Stimulated activated naive CD8-positive, alpha-beta T cell treated with anti-CD3 and anti-CD28 coated beads, Interleukin-15, amount 100 ng/mL, for 72 hours (primary cell): ENCODE measurements at regions not wholly inside any gene's neighbourhood (a gene's known extent, or its start where the extent isn't known, plus 50 kb on each side); places are given as distances from the start of the nearest gene placed in this dataset.

Experiments
- ATAC-seq: fragments of 150-1000 bp; cut with Tn5 transposase; 2 replicates; pipeline ENCODE4 v1.10.0; 2021; ENCODE audit warnings: mild to moderate bottlenecking, moderate library complexity
- DNase-seq, 2 donors: peaks; one replicate each; pipeline ENCODE4 v3.0.0; 2021 to 2022
- H3K27ac Mint-ChIP-seq, 2 donors: one replicate each; pipeline ENCODE4 v1.8.0; 2022; ENCODE audit warnings: mild to moderate bottlenecking in 2 of 2, mixed read lengths in 2 of 2, moderate library complexity in 2 of 2
- H3K27me3 Mint-ChIP-seq: one replicate; pipeline ENCODE4 v1.8.0; 2022; ENCODE audit warnings: mixed read lengths
- H3K4me1 Mint-ChIP-seq: one replicate; pipeline ENCODE4 v1.8.0; 2022; ENCODE audit warnings: mild to moderate bottlenecking, mixed read lengths
- H3K4me3 Mint-ChIP-seq, 2 donors: one replicate each; pipeline ENCODE4 v1.8.0; 2022; ENCODE audit warnings: mild to moderate bottlenecking in 2 of 2, mixed read lengths in 2 of 2, moderate library complexity in 1 of 2
- H3K9me3 Mint-ChIP-seq, 2 donors: one replicate each; pipeline ENCODE4 v1.8.0; 2022; ENCODE audit warnings: mixed read lengths in 2 of 2

GRCh38 chr13:57044910-57045309, 95.8 kb upstream of the PRR20A start:
- Mint-ChIP-seq H3K27ac (no peak overlapping the region), H3K4me3 (no peak overlapping the region), H3K27me3 (no peaks in the 10 kb centered on the region), H3K9me3 (peaks cover 9 to 27% of the 10 kb centered on the region in 2 donors), H3K4me1 (no peaks in the 10 kb centered on the region)
- ATAC-seq (no peak), DNase-seq (no peak)

DNA sequence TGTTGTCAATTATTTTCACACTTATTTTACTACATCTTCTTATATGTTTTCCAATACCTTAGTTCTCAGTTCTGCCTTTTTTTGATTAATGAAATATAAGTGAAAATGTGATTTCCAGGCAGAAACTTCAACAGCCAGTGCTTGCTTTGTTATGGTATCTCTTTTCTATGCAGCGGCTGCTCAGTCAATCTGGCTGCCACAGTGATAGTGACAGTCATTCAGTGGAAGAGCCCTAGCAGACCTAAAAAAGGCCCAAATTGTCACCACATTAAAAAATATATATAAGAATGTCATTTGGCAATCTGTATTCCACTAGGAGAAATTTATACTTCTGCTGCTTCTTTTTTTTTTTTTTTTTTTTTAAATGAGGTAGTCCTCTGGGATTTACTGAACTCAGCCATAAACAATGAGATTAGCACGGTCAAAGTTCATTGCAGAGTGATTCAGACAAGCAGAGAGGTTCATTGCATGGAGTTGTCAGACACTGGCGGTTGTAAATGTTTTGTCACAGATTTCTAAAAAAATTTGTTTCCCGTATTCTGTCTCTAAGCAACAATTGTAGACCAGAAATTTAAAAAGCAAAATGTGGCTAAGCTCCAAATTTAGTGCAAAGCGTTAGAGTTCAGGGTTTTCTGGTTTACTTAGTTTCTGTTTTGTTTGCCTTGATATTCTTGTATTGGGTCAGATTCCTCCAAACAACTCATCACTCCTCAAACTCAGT, 94.7 kb upstream of the PRR20A start:
- Mint-ChIP-seq H3K9me3 (peaks cover 12 to 38% of the 10 kb centered on the region in 2 donors), H3K27me3 (no peaks in the 10 kb centered on the region), H3K27ac (no peak overlapping the region), H3K4me1 (no peaks in the 10 kb centered on the region), H3K4me3 (no peak overlapping the region)
- DNase-seq (no peak), ATAC-seq (no peak)

GRCh38 chr13:57056601-57057180, 84.0 kb upstream of the PRR20A start:
- DNase-seq: no peak
- Mint-ChIP-seq H3K27me3 (no peaks in the 10 kb centered on the region), H3K4me3 (no peak overlapping the region), H3K27ac (no peak overlapping the region), H3K4me1 (no peaks in the 10 kb centered on the region), H3K9me3 (peaks cover 16 to 29% of the 10 kb centered on the region in 2 donors)
- no peak for ATAC-seq

DNA sequence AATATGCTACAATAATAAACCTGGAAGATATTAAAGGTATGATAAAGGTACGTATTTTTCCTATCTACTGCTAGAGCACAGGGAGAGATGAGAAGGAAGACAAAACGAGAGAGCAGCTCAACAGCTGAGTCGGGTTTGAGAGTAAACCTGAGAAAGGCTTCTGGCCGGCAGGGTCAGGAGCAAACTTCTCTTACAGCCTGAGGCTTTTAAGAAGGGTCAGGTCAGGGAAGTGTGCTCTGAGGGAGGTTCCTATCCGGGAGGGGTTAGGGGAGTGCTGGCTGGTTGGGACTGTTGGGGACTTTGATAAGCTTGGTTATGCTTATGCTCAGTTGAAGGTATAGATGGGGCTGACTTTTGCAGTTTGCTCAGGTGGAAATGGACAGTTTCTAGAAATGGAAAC, 77.7 kb upstream of the PRR20A start:
- H3K4me3 Mint-ChIP-seq: no peak overlapping the region
- peaks cover 11 to 12% of the 10 kb centered on the region in 2 donors for H3K9me3 Mint-ChIP-seq
- DNase-seq: no peak
- no peak for ATAC-seq
- H3K27me3 Mint-ChIP-seq: no peaks in the 10 kb centered on the region
- no peaks in the 10 kb centered on the region for H3K4me1 Mint-ChIP-seq
- no peak overlapping the region for H3K27ac Mint-ChIP-seq

- ATAC-seq (no peak), DNase-seq (no peak)
These were observed 66.7 kb upstream of the PRR20A start for GRCh38 chr13:57073983-57074382.

GRCh38 chr13:57075588-57075987, 65.1 kb upstream of the PRR20A start:
- ATAC-seq: no peak
- no peaks in the 10 kb centered on the region for H3K27me3 Mint-ChIP-seq
- H3K27ac Mint-ChIP-seq: no peak overlapping the region
- H3K4me3 Mint-ChIP-seq: no peak overlapping the region
- no peaks in the 10 kb centered on the region for H3K4me1 Mint-ChIP-seq
- no peak for DNase-seq
- H3K9me3 Mint-ChIP-seq: peaks cover 3 to 5% of the 10 kb centered on the region in 2 donors

More at GRCh38 chr13:57073983-57074382, 66.7 kb upstream of the PRR20A start:
- H3K4me3 Mint-ChIP-seq: no peak overlapping the region
- peaks cover 0 to 5% of the 10 kb centered on the region in 2 donors for H3K9me3 Mint-ChIP-seq
- no peak overlapping the region for H3K27ac Mint-ChIP-seq
- no peaks in the 10 kb centered on the region for H3K27me3 Mint-ChIP-seq
- H3K4me1 Mint-ChIP-seq: no peaks in the 10 kb centered on the region

DNA sequence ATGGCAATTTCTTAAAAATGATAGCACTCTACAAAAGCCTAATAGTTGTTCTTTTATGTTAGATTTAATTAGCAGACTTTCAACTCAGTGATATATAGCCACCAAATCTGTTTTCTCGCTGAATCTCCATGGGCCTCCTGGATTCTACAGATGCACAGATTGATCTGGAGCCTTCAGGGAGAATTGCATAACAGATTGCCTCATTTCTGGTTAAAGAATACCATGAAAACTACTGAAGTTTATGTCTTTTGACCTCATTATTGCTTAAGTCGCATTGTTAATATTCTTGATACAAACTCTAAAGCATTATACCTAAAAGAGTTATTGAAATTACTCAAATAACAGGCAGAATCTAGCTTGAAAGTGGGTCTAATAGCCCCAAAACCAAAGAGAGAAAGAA, 53.7 kb upstream of the PRR20A start:
- Mint-ChIP-seq H3K4me3 (no peak overlapping the region), H3K27me3 (no peaks in the 10 kb centered on the region), H3K27ac (no peak overlapping the region), H3K4me1 (no peaks in the 10 kb centered on the region), H3K9me3 (peaks cover 7 to 11% of the 10 kb centered on the region in 2 donors)
- DNase-seq (no peak), ATAC-seq (no peak)
